H1 (cell line): ENCODE measurements at regions not wholly inside any gene's neighbourhood (a gene's known extent, or its start where the extent isn't known, plus 50 kb on each side); places are given as distances from the start of the nearest gene placed in this dataset.

Source experiments
- CTCF ChIA-PET: fragments of 300-600 bp; sonication (Branson Sonifier 250); formaldehyde crosslinking; loops from one replicate; lab custom pipeline; 2021; ENCODE audit not compliant: partially characterized antibody; lab: Charles Lee
- POLR2A ChIA-PET: fragments of 300-600 bp; sonication (Branson Sonifier 250); formaldehyde crosslinking; loops from one replicate; lab custom pipeline; 2021; ENCODE audit warnings: inconsistent platforms; ENCODE audit not compliant: partially characterized antibody; lab: Charles Lee
- DNase-seq, 2 experiments: peaks; one replicate each; pipeline versions ENCODE4 v3.0.0 to v3.0.0-alpha.2; 2010 to 2022; ENCODE audit warnings: low spot score in 2 of 2, low read depth in 1 of 2, mixed read lengths in 1 of 2
- FAIRE-seq: peaks from 2 replicates; lab custom pipeline; 2011; peaks lifted over from hg19 to GRCh38; lab: Jason Lieb, UNC
- H2AFZ ChIP-seq: 2 replicates; pipeline ENCODE4 v1.8.1; 2012; ENCODE audit warnings: low read length, inconsistent platforms
- H2AK5ac ChIP-seq: 2 replicates; pipeline ENCODE4 v1.6.1; 2013; ENCODE audit warnings: low read depth, low read length
- H2BK120ac ChIP-seq: replicated peaks from 2 replicates; pipeline ENCODE3; 2013; ENCODE audit warnings: low read depth, low read length, inconsistent platforms
- H2BK12ac ChIP-seq: 2 replicates; pipeline ENCODE4 v1.6.1; 2013; ENCODE audit warnings: low read depth, low read length
- H2BK15ac ChIP-seq: 2 replicates; pipeline ENCODE4 v1.6.1; 2013; ENCODE audit warnings: low read length
- H2BK20ac ChIP-seq: 2 replicates; pipeline ENCODE4 v1.6.1; 2013; ENCODE audit warnings: low read length
- H2BK5ac ChIP-seq: 2 replicates; pipeline ENCODE4 v1.6.1; 2013; ENCODE audit warnings: low read depth, low read length
- H3K14ac ChIP-seq: 2 replicates; pipeline ENCODE4 v1.6.1; 2013; ENCODE audit warnings: inconsistent platforms; ENCODE audit not compliant: insufficient read length
- H3K18ac ChIP-seq: 2 replicates; pipeline ENCODE4 v1.6.1; 2013; ENCODE audit warnings: low read length; ENCODE audit errors: extremely low read depth
- H3K23ac ChIP-seq: 2 replicates; pipeline ENCODE4 v1.6.1; 2013; ENCODE audit warnings: inconsistent platforms; ENCODE audit not compliant: insufficient read length
- H3K23me2 ChIP-seq: 2 replicates; pipeline ENCODE4 v1.6.1; 2013; ENCODE audit warnings: low read depth, low read length
- H3K27ac ChIP-seq: 2 replicates; pipeline ENCODE4 v1.6.1; 2011; ENCODE audit warnings: low read depth, low read length, inconsistent platforms
- H3K27me3 ChIP-seq, 4 experiments: replicated peaks in 1 of 4; 1 replicate in 1 of 4; 2 replicates in 3 of 4; pipeline versions ENCODE4 v1.6.1 to v1.8.1; 2011 to 2013; ENCODE audit warnings: low read length in 3 of 4, mild to moderate bottlenecking in 3 of 4, inconsistent platforms in 2 of 4, mixed read lengths in 2 of 4, moderate library complexity in 1 of 4; ENCODE audit not compliant: control insufficient read depth in 3 of 4, insufficient read depth in 3 of 4; ENCODE audit errors: extremely low read depth in 1 of 4
- H3K36me3 ChIP-seq, 4 experiments: 2 replicates each; pipeline versions ENCODE4 v1.6.1 to v1.8.1; 2011 to 2013; ENCODE audit warnings: mild to moderate bottlenecking in 4 of 4, low read length in 3 of 4, moderate library complexity in 2 of 4, control low read depth in 1 of 4, inconsistent platforms in 1 of 4; ENCODE audit not compliant: insufficient read depth in 4 of 4, control insufficient read depth in 2 of 4
- H3K4ac ChIP-seq: replicated peaks from 2 replicates; pipeline ENCODE3; 2013; ENCODE audit warnings: low read length, low read depth, mixed read lengths, inconsistent platforms; ENCODE audit not compliant: insufficient read length
- H3K4me1 ChIP-seq, 4 experiments: replicated peaks in 1 of 4; 1 replicate in 1 of 4; 2 replicates in 3 of 4; pipeline versions ENCODE4 v1.6.1 to v1.8.1; 2011 to 2013; ENCODE audit warnings: low read length in 3 of 4, inconsistent platforms in 2 of 4, mixed read lengths in 1 of 4; ENCODE audit not compliant: insufficient read depth in 4 of 4, control insufficient read depth in 3 of 4
- H3K4me2 ChIP-seq, 2 experiments: 2 replicates each; pipeline versions ENCODE4 v1.6.1 to v1.8.1; 2011 to 2013; ENCODE audit warnings: low read depth in 2 of 2, low read length in 2 of 2, control low read depth in 1 of 2, inconsistent platforms in 1 of 2, mild to moderate bottlenecking in 1 of 2; ENCODE audit not compliant: insufficient read depth in 1 of 2
- H3K4me3 ChIP-seq, 4 experiments: fragments of 200-600, 300-600 bp in 1 of 4; sonication (generic), shearing (Covaris generic), sonication (Bioruptor Twin) in 1 of 4; 2 replicates each; pipeline versions ENCODE4 v1.5.1 to v1.8.1; 2011 to 2016; ENCODE audit warnings: low read length in 4 of 4, low read depth in 3 of 4, control low read depth in 2 of 4, inconsistent platforms in 2 of 4, mild to moderate bottlenecking in 2 of 4, mixed read lengths in 1 of 4, moderate library complexity in 1 of 4; ENCODE audit not compliant: insufficient read depth in 2 of 4; ENCODE audit errors: extremely low read depth in 1 of 4
- H3K56ac ChIP-seq: replicated peaks from 2 replicates; pipeline ENCODE3; 2013; ENCODE audit warnings: low read depth, mild to moderate bottlenecking, mixed read lengths, low read length, inconsistent platforms; ENCODE audit not compliant: insufficient read length
- H3K79me1 ChIP-seq: 2 replicates; pipeline ENCODE4 v1.6.1; 2013; ENCODE audit warnings: low read depth, low read length, control low read depth
- H3K79me2 ChIP-seq, 2 experiments: 2 replicates each; pipeline versions ENCODE4 v1.6.1 to v1.8.1; 2012 to 2013; ENCODE audit warnings: low read length in 2 of 2, mild to moderate bottlenecking in 2 of 2, inconsistent platforms in 1 of 2; ENCODE audit not compliant: insufficient read depth in 2 of 2, control insufficient read depth in 1 of 2
- H3K9ac ChIP-seq, 4 experiments: replicated peaks in 1 of 4; 1 replicate in 1 of 4; 2 replicates in 3 of 4; pipeline versions ENCODE4 v1.6.1 to v1.8.1; 2011 to 2013; ENCODE audit warnings: low read depth in 3 of 4, low read length in 3 of 4, control low read depth in 2 of 4, mild to moderate bottlenecking in 2 of 4, moderate library complexity in 2 of 4, inconsistent platforms in 1 of 4; ENCODE audit errors: extremely low read depth in 1 of 4
- H3K9me3 ChIP-seq, 2 experiments: 2 replicates each; pipeline versions ENCODE4 v1.6.1 to v1.8.1; 2012 to 2013; ENCODE audit warnings: mild to moderate bottlenecking in 2 of 2, moderate library complexity in 2 of 2, control low read depth in 1 of 2, inconsistent platforms in 1 of 2, low read depth in 1 of 2, low read length in 1 of 2, mixed read lengths in 1 of 2; ENCODE audit not compliant: insufficient read depth in 2 of 2
- H4K20me1 ChIP-seq, 2 experiments: replicated peaks in 1 of 2; 2 replicates each; pipeline versions ENCODE3 to v1.8.1; 2011 to 2013; ENCODE audit warnings: inconsistent platforms in 2 of 2, low read length in 2 of 2, mild to moderate bottlenecking in 1 of 2; ENCODE audit not compliant: insufficient read depth in 2 of 2, control insufficient read depth in 1 of 2
- H4K5ac ChIP-seq: 2 replicates; pipeline ENCODE4 v1.6.1; 2013; ENCODE audit warnings: low read length, low read depth, mixed read lengths, inconsistent platforms; ENCODE audit not compliant: insufficient read length
- H4K8ac ChIP-seq: 2 replicates; pipeline ENCODE4 v1.8.0; 2013; ENCODE audit warnings: mild to moderate bottlenecking, moderate library complexity, low read length, inconsistent platforms; ENCODE audit not compliant: insufficient read depth; ENCODE audit errors: extremely low read depth
- H4K91ac ChIP-seq: replicated peaks from 2 replicates; pipeline ENCODE3; 2013; ENCODE audit warnings: low read length, mixed read lengths, inconsistent platforms; ENCODE audit not compliant: insufficient read length
- ASH2L ChIP-seq: fragments of 200-600, 300-600 bp; sonication (generic); IDR thresholded peaks from one replicate; pipeline ENCODE4 v1.7.1; 2017; ENCODE audit warnings: low read length
- CBX5 ChIP-seq: fragments of 300-800, 300-1000 bp; sonication (generic); IDR thresholded peaks from 2 replicates; pipeline ENCODE4 v1.7.1; 2016; ENCODE audit warnings: antibody characterized with exemption, low read length, low read depth
- CREB1 ChIP-seq: IDR thresholded peaks from 2 replicates; pipeline ENCODE4 v1.6.1; 2012; ENCODE audit warnings: inconsistent platforms
- CTBP2 ChIP-seq: IDR thresholded peaks from 2 replicates; pipeline ENCODE4 v1.7.0; 2011; ENCODE audit warnings: borderline replicate concordance, mild to moderate bottlenecking, moderate library complexity, mixed read lengths, low read length; ENCODE audit not compliant: insufficient read depth, insufficient read length
- EP300 ChIP-seq, 2 experiments: IDR thresholded peaks; 1 replicate in 1 of 2; 2 replicates in 1 of 2; pipeline ENCODE4 v1.6.1; 2011 to 2012; ENCODE audit warnings: low read depth in 2 of 2, low read length in 2 of 2, mild to moderate bottlenecking in 2 of 2, borderline replicate concordance in 1 of 2, inconsistent platforms in 1 of 2, moderate library complexity in 1 of 2
- HDAC6 ChIP-seq: IDR thresholded peaks from one replicate; pipeline ENCODE4 v1.7.1; 2012; ENCODE audit warnings: low read depth, mild to moderate bottlenecking, inconsistent platforms, low read length, moderate library complexity
- KDM1A ChIP-seq: fragments of 200-600, 300-600 bp; sonication (generic); IDR thresholded peaks from 2 replicates; pipeline ENCODE4 v1.7.1; 2016; ENCODE audit warnings: mild to moderate bottlenecking, low read length, borderline replicate concordance
- KDM4A ChIP-seq: IDR thresholded peaks from one replicate; pipeline ENCODE4 v1.7.1; 2012; ENCODE audit warnings: low read depth, mild to moderate bottlenecking, moderate library complexity, low read length, inconsistent platforms; ENCODE audit not compliant: severe bottlenecking
- NRF1 ChIP-seq: IDR thresholded peaks from 2 replicates; pipeline ENCODE4 v1.6.1; 2011; ENCODE audit warnings: mild to moderate bottlenecking, low read depth, low read length, improper control_type of control experiment
- RAD21 ChIP-seq, 2 experiments: IDR thresholded peaks in 1 of 2; conservative IDR thresholded peaks in 1 of 2; 2 replicates each; pipeline ENCODE4 v1.6.1; 2011; ENCODE audit warnings: low read depth in 2 of 2, low read length in 2 of 2, improper control_type of control experiment in 1 of 2, inconsistent platforms in 1 of 2, mild to moderate bottlenecking in 1 of 2, moderate library complexity in 1 of 2
- RNF2 ChIP-seq: fragments of 200-900, 300-1000 bp; sonication (generic); IDR thresholded peaks from 2 replicates; pipeline ENCODE4 v1.7.1; 2016; ENCODE audit warnings: borderline replicate concordance, low read depth, mild to moderate bottlenecking, antibody characterized with exemption, low read length; ENCODE audit not compliant: poor library complexity, severe bottlenecking; ENCODE audit errors: missing control alignments
- SIRT6 ChIP-seq: IDR thresholded peaks from one replicate; pipeline ENCODE4 v1.7.1; 2012; ENCODE audit warnings: low read length, inconsistent platforms
- SIX5 ChIP-seq: IDR thresholded peaks from 2 replicates; pipeline ENCODE4 v1.6.1; 2011; ENCODE audit warnings: mild to moderate bottlenecking, low read depth, low read length
- TAF1 ChIP-seq: IDR thresholded peaks from 2 replicates; pipeline ENCODE4 v1.6.1; 2011; ENCODE audit warnings: mild to moderate bottlenecking, low read depth, low read length
- ZNF274 ChIP-seq: IDR thresholded peaks from 2 replicates; pipeline ENCODE4 v1.7.0; 2012; ENCODE audit warnings: low read length, borderline replicate concordance; ENCODE audit errors: extremely low read depth
- WGBS, 2 experiments: shearing (Covaris generic) in 1 of 2; methylation state at CpG; one replicate each; pipeline versions ENCODE4 v1.1.6 to v1.1.7; 2013 to 2015; ENCODE audit warnings: low lambda C conversion rate in 2 of 2, mixed read lengths in 2 of 2, inconsistent platforms in 1 of 2, low coverage in 1 of 2, missing lambda C conversion rate in 1 of 2; ENCODE audit not compliant: insufficient replicate concordance in 2 of 2, insufficient coverage in 1 of 2, insufficient read length in 1 of 2; ENCODE audit errors: extremely low coverage in 1 of 2, missing lambda C conversion rate in 1 of 2; 5-methylcytosine and 5-hydroxymethylcytosine counted together

DNA sequence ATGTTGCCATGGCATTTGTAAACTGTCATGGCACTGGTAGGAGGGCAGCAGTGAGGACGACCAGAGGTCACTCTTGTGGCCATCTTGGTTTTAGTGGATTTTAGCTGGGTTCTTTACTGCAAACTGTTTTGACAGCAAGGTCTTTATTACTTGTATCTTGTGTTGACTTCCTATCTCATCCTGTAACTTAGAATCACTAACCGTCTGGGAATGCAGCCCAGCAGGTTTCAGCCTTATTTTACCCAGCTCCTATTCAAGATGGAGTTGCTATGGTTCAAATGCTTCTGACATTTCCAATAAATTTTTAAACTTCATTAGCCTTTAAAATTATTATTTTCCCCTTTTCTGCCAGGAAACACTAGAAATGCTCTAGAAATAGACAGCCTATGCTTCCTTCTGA is 839.1 kb downstream of the NR2F1-AS1 start:
- no peaks in the 10 kb centered on the region for H3K79me2 ChIP-seq
- no peak for TF ChIP-seq SIRT6
- TF ChIP-seq ZNF274, result no peak
- no peak for TF ChIP-seq HDAC6
- no peak for TF ChIP-seq CTBP2
- TF ChIP-seq EP300 (IDR thresholded peaks at IDR 0.05; ENCODE audit: borderline replicate concordance in 1 of 2, low read depth in 2 of 2, low read length in 2 of 2), result no peak
- TF ChIP-seq SIX5, result no peak
- no peak for TF ChIP-seq CREB1
- no peak for TF ChIP-seq TAF1
- TF ChIP-seq RAD21 (IDR thresholded peaks at IDR 0.05 in 1 of 2, conservative IDR thresholded peaks at IDR 0.05 in 1 of 2; ENCODE audit: low read depth in 2 of 2, low read length in 2 of 2), result no peak
- TF ChIP-seq CBX5, result no peak
- no peak for TF ChIP-seq RNF2
- TF ChIP-seq KDM1A, result no peak
- TF ChIP-seq ASH2L, result no peak
- TF ChIP-seq KDM4A, result no peak
- no peak for TF ChIP-seq NRF1

More for the DNA sequence above, 839.1 kb downstream of the NR2F1-AS1 start:
- Histone ChIP-seq H3K23me2 (no peaks in the 10 kb centered on the region), H2BK20ac (no peak overlapping the region), H4K20me1 (no peaks in the 10 kb centered on the region), H3K56ac (no peak overlapping the region), H3K4me1 (no peaks in the 10 kb centered on the region), H2AK5ac (no peak overlapping the region), H3K4me3 (no peak overlapping the region), H3K79me1 (no peaks in the 10 kb centered on the region), H4K5ac (no peak overlapping the region), H2BK120ac (no peak overlapping the region), H3K23ac (no peak overlapping the region), H2BK12ac (no peak overlapping the region), H2BK5ac (no peak overlapping the region), H3K9ac (no peak overlapping the region), H3K18ac (no peak overlapping the region), H3K14ac (no peak overlapping the region), H3K4me2 (no peak overlapping the region), H3K27ac (no peak overlapping the region), H2AFZ (no peak overlapping the region), H3K4ac (no peak overlapping the region), H4K91ac (no peak overlapping the region), H3K9me3 (no peaks in the 10 kb centered on the region), H4K8ac (no peak overlapping the region), H3K27me3 (no peaks in the 10 kb centered on the region), H3K36me3 (no peaks in the 10 kb centered on the region), H2BK15ac (no peak overlapping the region)
- WGBS, 2 experiments, result 95% methylated on average over 2 of the region's 2 CpGs; no CpG with 5 or more reads in 1 of the 2 experiments
- CTCF ChIA-PET, result no interaction called here
- DNase-seq (no peak), FAIRE-seq (no peak)
- POLR2A ChIA-PET, result no interaction called here
